ENCODE measurements at regions not wholly inside any gene's neighbourhood (a gene's known extent, or its start where the extent isn't known, plus 50 kb on each side); places are given as distances from the start of the nearest gene placed in this dataset.

DNA sequence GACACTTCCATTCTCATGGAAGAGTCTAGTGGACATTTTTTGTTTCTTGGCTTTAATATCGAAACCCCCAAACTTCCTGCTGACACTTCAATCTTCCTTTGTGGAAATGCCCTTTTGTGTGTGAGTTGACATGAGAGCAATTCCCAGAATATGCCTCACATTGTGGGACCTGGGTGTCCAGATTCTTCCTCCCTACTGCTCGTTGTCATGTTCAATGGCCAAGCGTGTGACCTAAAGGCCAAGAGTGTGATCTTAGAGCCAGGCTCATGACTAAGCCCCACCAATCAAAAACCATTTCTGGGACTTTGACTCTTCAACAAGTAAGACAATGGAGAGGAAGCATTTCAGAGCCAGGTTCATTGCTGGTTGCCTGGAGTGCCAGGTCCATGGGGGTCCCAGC, 52.5 kb upstream of the BMPER start:
- DNase-seq (ENCODE audit: low read depth in 2 of 2): no peak

GRCh38 chr7:33853361-33854062, 51.8 kb upstream of the BMPER start:
- DNase-seq (ENCODE audit: low read depth in 2 of 2): no peak

GRCh38 chr7:33854178-33854577, 51.2 kb upstream of the BMPER start:
- DNase-seq (ENCODE audit: low read depth in 2 of 2): no peak

DNA sequence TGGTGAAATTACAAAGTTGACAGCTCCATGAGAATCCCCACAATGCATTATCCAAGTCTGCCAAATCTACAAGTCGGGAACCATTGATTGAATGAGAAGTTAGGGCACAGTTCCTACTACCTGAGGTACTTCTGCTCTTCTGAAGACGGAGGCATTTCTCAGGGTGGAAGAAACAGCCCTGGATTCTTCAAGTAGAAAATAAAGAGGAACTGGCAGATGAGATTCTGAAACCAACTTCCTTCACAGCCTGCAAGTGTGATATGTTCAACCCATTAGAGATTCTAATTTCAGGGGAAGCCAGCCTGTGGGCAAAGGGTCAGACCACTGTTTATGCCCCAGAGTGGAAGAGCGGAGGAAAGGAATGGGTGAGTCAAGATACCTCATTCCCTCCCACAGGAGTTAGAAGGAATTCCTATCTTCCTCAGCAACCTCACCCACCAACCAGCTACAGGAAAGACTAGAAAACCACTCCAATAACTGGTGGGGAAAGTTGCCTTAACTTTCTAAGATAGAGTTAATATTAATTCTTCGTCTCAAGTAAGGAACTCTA, 50.5 kb upstream of the BMPER start:
- no peak for DNase-seq (ENCODE audit: low read depth in 2 of 2)
